CD4-positive, alpha-beta memory T cell (primary cell): ENCODE measurements at regions not wholly inside any gene's neighbourhood (a gene's known extent, or its start where the extent isn't known, plus 50 kb on each side); places are given as distances from the start of the nearest gene placed in this dataset.
A peak's percentile ranks its signal among the peaks of the same experiment; 100 is the strongest.
"Not testable (repeated sequence)": the region's sequence is repeated elsewhere in the genome, so short reads cannot be mapped to it uniquely, and the experiment has no call there.

Source experiments
- CTCF ChIA-PET: fragments of 350-600 bp; sonication (Branson Sonifier 250); formaldehyde crosslinking; loops from one replicate; lab custom pipeline; 2021; ENCODE audit warnings: inconsistent platforms; ENCODE audit not compliant: partially characterized antibody; lab: Charles Lee
- POLR2A ChIA-PET: fragments of 350-600 bp; sonication (Branson Sonifier 250); formaldehyde crosslinking; loops from one replicate; lab custom pipeline; 2021; ENCODE audit not compliant: partially characterized antibody; lab: Charles Lee
- DNase-seq, 5 donors: peaks; one replicate each; pipeline versions ENCODE4 v3.0.0 to v3.0.0-alpha.2; 2020 to 2022; ENCODE audit warnings: mixed read lengths in 1 of 5
- H3K27ac ChIP-seq: one replicate; pipeline ENCODE4 v1.7.0; 2013; ENCODE audit warnings: low read depth, low read length
- H3K27me3 ChIP-seq: 2 replicates; pipeline ENCODE4 v1.7.0; 2013; ENCODE audit warnings: mild to moderate bottlenecking, low read length, moderate library complexity; ENCODE audit not compliant: insufficient read depth
- H3K36me3 ChIP-seq: 2 replicates; pipeline ENCODE4 v1.7.0; 2013; ENCODE audit warnings: mild to moderate bottlenecking, low read length, moderate library complexity; ENCODE audit not compliant: insufficient read depth
- H3K4me1 ChIP-seq: 2 replicates; pipeline ENCODE4 v1.7.0; 2013; ENCODE audit warnings: mild to moderate bottlenecking, low read length, moderate library complexity; ENCODE audit not compliant: insufficient read depth
- H3K4me3 ChIP-seq, 2 donors: one replicate each; pipeline ENCODE4 v1.7.0; 2013; ENCODE audit warnings: low read length in 2 of 2, mild to moderate bottlenecking in 1 of 2
- H3K9me3 ChIP-seq, 2 donors: one replicate each; pipeline ENCODE4 v1.7.0; 2013; ENCODE audit warnings: low read length in 2 of 2, control low read depth in 1 of 2; ENCODE audit not compliant: control insufficient read depth in 1 of 2
- H3K27ac Mint-ChIP-seq, 7 donors: one replicate each; pipeline ENCODE4 v1.8.0; 2020 to 2021; ENCODE audit warnings: mixed read lengths in 7 of 7, mild to moderate bottlenecking in 6 of 7, inconsistent platforms in 3 of 7, moderate library complexity in 3 of 7
- H3K27me3 Mint-ChIP-seq, 2 donors: one replicate each; pipeline ENCODE4 v1.8.0; 2020 to 2021; ENCODE audit warnings: mixed read lengths in 2 of 2
- H3K36me3 Mint-ChIP-seq, 2 donors: one replicate each; pipeline ENCODE4 v1.8.0; 2020 to 2021; ENCODE audit warnings: mixed read lengths in 2 of 2, inconsistent platforms in 1 of 2, mild to moderate bottlenecking in 1 of 2
- H3K4me1 Mint-ChIP-seq, 4 donors: one replicate each; pipeline ENCODE4 v1.8.0; 2020 to 2021; ENCODE audit warnings: mixed read lengths in 4 of 4, mild to moderate bottlenecking in 1 of 4
- H3K4me3 Mint-ChIP-seq, 8 donors: one replicate each; pipeline ENCODE4 v1.8.0; 2020 to 2021; ENCODE audit warnings: mixed read lengths in 8 of 8, mild to moderate bottlenecking in 7 of 8, moderate library complexity in 6 of 8, inconsistent platforms in 3 of 8
- H3K9me3 Mint-ChIP-seq, 8 donors: one replicate each; pipeline ENCODE4 v1.8.0; 2020 to 2021; ENCODE audit warnings: mixed read lengths in 8 of 8, mild to moderate bottlenecking in 5 of 8, inconsistent platforms in 3 of 8, moderate library complexity in 1 of 8
- intact Hi-C: fragments of 100-400 bp; cut with micrococcal nuclease; formaldehyde crosslinking; loops from one replicate; pipeline ENCODE4 v1.15.1; 2023

- H3K4me1 ChIP-seq, H3K27ac ChIP-seq, CTCF ChIA-PET, H3K27me3 ChIP-seq, H3K36me3 Mint-ChIP-seq, H3K27me3 Mint-ChIP-seq, intact Hi-C loops, H3K4me3 ChIP-seq, H3K36me3 ChIP-seq, H3K9me3 ChIP-seq, H3K4me3 Mint-ChIP-seq, POLR2A ChIA-PET, H3K9me3 Mint-ChIP-seq, H3K27ac Mint-ChIP-seq, H3K4me1 Mint-ChIP-seq: not testable (repeated sequence)
- peak in 1 of 5 donors; percentile 4 for DNase-seq
These were observed 1250.0 kb upstream of the DEFB115 start for GRCh38 chr20:30007496-30007895.
